ENCODE measurements at regions not wholly inside any gene's neighbourhood (a gene's known extent, or its start where the extent isn't known, plus 50 kb on each side); places are given as distances from the start of the nearest gene placed in this dataset.

DNA sequence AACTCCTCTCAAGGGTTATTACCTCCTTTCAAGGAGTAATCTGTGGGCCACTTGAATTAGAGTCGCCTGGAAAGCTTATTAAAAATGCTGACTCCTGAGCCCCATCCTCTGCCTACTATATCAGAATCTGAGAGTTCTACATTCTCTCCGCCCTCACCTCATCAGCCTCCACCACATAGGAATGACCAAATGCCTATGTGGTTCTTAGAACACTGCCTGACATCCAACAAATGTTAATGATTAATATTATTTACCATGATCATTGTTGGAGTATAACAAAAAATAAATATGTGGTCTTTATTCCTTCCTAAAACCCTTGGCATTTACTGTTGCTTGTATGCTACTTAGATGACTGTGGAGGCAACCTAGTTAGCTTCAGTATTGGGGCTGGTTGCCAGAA, 91.9 kb downstream of the BBS10 start:
- TF ChIP-seq POLR2A (IDR thresholded peaks at IDR 0.05): no peak
- TF ChIP-seq, protein P1, sequence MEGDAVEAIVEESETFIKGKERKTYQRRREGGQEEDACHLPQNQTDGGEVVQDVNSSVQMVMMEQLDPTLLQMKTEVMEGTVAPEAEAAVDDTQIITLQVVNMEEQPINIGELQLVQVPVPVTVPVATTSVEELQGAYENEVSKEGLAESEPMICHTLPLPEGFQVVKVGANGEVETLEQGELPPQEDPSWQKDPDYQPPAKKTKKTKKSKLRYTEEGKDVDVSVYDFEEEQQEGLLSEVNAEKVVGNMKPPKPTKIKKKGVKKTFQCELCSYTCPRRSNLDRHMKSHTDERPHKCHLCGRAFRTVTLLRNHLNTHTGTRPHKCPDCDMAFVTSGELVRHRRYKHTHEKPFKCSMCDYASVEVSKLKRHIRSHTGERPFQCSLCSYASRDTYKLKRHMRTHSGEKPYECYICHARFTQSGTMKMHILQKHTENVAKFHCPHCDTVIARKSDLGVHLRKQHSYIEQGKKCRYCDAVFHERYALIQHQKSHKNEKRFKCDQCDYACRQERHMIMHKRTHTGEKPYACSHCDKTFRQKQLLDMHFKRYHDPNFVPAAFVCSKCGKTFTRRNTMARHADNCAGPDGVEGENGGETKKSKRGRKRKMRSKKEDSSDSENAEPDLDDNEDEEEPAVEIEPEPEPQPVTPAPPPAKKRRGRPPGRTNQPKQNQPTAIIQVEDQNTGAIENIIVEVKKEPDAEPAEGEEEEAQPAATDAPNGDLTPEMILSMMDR (IDR thresholded peaks at IDR 0.05): no peak
- peaks cover 0 to 5% of the 10 kb centered on the region in 2 donors for H3K4me1 ChIP-seq
- H3K9me3 ChIP-seq: no peaks in the 10 kb centered on the region
- no peak for DNase-seq
- no peak overlapping the region for H3K27ac ChIP-seq
- H3K4me3 ChIP-seq (replicated peaks in 1 of 3): no peak overlapping the region
- H3K36me3 ChIP-seq: no peaks in the 10 kb centered on the region
- WGBS, 2 donors: 64 to 72% methylated on average over 2 of the region's 2 CpGs
- H3K27me3 ChIP-seq: no peaks in the 10 kb centered on the region
- intact Hi-C loops (cut with DNase I): no loop called here

DNA sequence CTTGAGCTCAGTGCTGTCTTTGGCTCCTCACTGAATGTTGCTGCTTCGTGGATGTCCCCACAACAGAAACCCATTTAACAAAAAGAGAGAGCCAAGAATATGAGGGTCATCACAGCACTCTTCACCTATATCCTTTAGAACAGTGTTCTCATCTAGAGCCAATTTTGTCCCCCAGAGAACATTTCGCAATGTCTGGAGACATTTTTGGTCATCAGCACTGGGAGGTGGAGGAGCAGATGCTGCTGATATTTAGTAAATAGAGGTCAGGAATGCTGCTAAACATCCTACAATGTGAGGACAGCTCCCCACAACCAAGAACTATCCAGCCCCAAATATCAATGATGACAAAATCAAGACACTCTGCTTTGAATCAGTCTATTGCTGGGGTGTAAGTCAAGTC, 92.5 kb downstream of the BBS10 start:
- Histone ChIP-seq H3K27ac (no peak overlapping the region), H3K27me3 (no peaks in the 10 kb centered on the region), H3K4me1 (peaks cover 0 to 5% of the 10 kb centered on the region in 2 donors), H3K36me3 (no peaks in the 10 kb centered on the region), H3K4me3 (replicated peaks in 1 of 3) (no peak overlapping the region), H3K9me3 (no peaks in the 10 kb centered on the region)
- TF ChIP-seq POLR2A (IDR thresholded peaks at IDR 0.05): no peak
- TF ChIP-seq, protein P1 (IDR thresholded peaks at IDR 0.05): no peak
- intact Hi-C loops (cut with DNase I): no loop called here
- no peak for DNase-seq
- WGBS, 2 donors: 72 to 92% methylated on average over 2 of the region's 2 CpGs

DNA sequence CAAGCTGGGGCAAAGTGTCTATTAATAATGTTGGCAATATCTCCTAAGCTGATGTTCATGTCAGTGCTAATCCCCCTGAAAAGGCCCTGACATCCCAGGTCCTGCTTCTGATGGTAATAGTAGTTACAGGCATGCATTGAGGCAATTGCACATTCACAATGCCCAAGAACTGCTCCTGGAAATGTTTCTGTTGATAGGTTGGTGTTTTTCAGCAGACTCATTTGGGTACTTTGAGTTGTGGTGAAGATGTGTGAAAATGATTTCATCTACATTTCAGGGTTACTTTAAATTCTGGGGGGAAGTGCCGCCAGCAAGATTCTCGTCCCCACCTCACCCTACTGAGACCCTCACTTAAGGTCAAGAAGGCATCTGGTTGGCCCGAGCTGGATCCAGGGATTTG, 92.9 kb downstream of the BBS10 start:
- 52 to 68% methylated on average over 3 of the region's 3 CpGs for WGBS, 2 donors
- Histone ChIP-seq H3K36me3 (no peaks in the 10 kb centered on the region), H3K27me3 (no peaks in the 10 kb centered on the region), H3K4me1 (peaks cover 0 to 5% of the 10 kb centered on the region in 2 donors), H3K27ac (no peak overlapping the region), H3K9me3 (no peaks in the 10 kb centered on the region), H3K4me3 (replicated peaks in 1 of 3) (no peak overlapping the region)
- intact Hi-C loops (cut with DNase I): no loop called here
- TF ChIP-seq, protein P1 (IDR thresholded peaks at IDR 0.05): no peak
- TF ChIP-seq POLR2A (IDR thresholded peaks at IDR 0.05): no peak
- no peak for DNase-seq

DNA sequence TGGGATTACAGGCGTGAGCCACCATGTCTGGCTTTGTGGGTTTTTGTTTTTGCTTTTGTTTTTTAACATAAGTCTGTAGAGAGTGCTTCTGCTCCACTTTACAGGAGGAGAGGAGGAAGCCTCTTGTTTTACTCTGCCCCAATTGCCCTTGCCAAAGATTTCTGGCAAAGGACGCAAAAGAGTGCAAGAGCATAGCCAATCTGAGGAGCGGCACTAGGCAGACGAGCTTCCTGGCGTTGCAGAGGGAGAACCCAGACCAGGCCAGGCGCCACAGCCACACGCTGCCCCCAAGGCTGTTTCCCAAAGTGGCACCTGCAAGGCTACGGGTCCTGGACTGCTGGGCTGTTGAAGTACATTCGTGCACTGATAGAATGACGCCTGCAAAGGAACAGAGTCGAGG, 96.2 kb downstream of the BBS10 start:
- DNase-seq: no peak
- H3K4me1 ChIP-seq: no peaks in the 10 kb centered on the region
- no peak overlapping the region for H3K27ac ChIP-seq
- intact Hi-C loops (cut with DNase I): no loop called here
- no peak overlapping the region for H3K4me3 ChIP-seq (replicated peaks in 1 of 3)
- H3K9me3 ChIP-seq: no peaks in the 10 kb centered on the region
- TF ChIP-seq POLR2A (IDR thresholded peaks at IDR 0.05): no peak
- TF ChIP-seq, protein P1 (IDR thresholded peaks at IDR 0.05): no peak
- no peaks in the 10 kb centered on the region for H3K36me3 ChIP-seq
- WGBS, 2 donors: 69 to 85% methylated on average over 11 of the region's 11 CpGs
- H3K27me3 ChIP-seq: no peaks in the 10 kb centered on the region

DNA sequence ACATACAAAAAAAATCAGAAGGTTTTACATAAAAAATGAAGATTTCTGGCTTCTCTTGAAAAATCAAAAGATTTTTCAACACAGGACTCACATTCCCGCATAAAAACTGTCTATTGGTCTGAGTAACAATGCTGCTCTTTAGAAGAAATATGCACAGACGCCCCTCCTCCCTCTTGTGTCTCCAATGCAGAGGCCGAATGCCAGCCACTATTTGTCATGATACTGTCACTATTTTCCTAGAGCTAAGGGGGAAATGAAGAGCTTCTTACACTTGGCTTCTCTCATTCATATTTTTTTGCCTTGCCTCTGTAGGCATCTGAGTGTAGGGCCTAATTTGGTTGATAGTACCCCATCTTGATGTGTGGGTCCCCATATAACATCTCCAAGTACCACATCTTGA, 98.0 kb downstream of the BBS10 start:
- H3K4me3 ChIP-seq (replicated peaks in 1 of 3): no peak overlapping the region
- no peak overlapping the region for H3K27ac ChIP-seq
- H3K27me3 ChIP-seq: no peaks in the 10 kb centered on the region
- DNase-seq: no peak
- intact Hi-C loops (cut with DNase I): no loop called here
- H3K9me3 ChIP-seq: no peaks in the 10 kb centered on the region
- WGBS, 2 donors: 67 to 72% methylated on average over 3 of the region's 3 CpGs
- TF ChIP-seq, protein P1 (IDR thresholded peaks at IDR 0.05): no peak
- no peak for TF ChIP-seq POLR2A (IDR thresholded peaks at IDR 0.05)
- no peaks in the 10 kb centered on the region for H3K36me3 ChIP-seq
- no peaks in the 10 kb centered on the region for H3K4me1 ChIP-seq

All from thyroid gland (tissue), 4 donors.